H9 (cell line): ENCODE measurements at regions not wholly inside any gene's neighbourhood (a gene's known extent, or its start where the extent isn't known, plus 50 kb on each side); places are given as distances from the start of the nearest gene placed in this dataset.

Experiments
- DNase-seq: peaks from one replicate; pipeline ENCODE4 v3.0.0-alpha.2; 2017
- H2AFZ ChIP-seq: one replicate; pipeline ENCODE4 v1.6.1; 2013; ENCODE audit warnings: mild to moderate bottlenecking, low read length, control low read depth, moderate library complexity
- H2AK5ac ChIP-seq: 2 replicates; pipeline ENCODE4 v1.6.1; 2013; ENCODE audit warnings: low read length, control low read depth, mixed read lengths; ENCODE audit not compliant: insufficient read length
- H2BK120ac ChIP-seq: one replicate; pipeline ENCODE4 v1.6.1; 2013; ENCODE audit warnings: low read depth, mild to moderate bottlenecking, low read length, control low read depth, inconsistent platforms; ENCODE audit not compliant: poor library complexity, severe bottlenecking
- H2BK12ac ChIP-seq: 2 replicates; pipeline ENCODE4 v1.6.1; 2013; ENCODE audit warnings: low read length, control low read depth, mixed read lengths, low read depth; ENCODE audit not compliant: insufficient read length
- H2BK15ac ChIP-seq: 2 replicates; pipeline ENCODE4 v1.6.1; 2013; ENCODE audit warnings: low read depth, low read length, control low read depth
- H2BK20ac ChIP-seq: one replicate; pipeline ENCODE4 v1.6.1; 2013; ENCODE audit warnings: low read depth, mild to moderate bottlenecking, low read length, control low read depth, inconsistent platforms; ENCODE audit not compliant: poor library complexity, severe bottlenecking
- H2BK5ac ChIP-seq: 2 replicates; pipeline ENCODE4 v1.6.1; 2013; ENCODE audit warnings: low read length, control low read depth, mixed read lengths; ENCODE audit not compliant: insufficient read length
- H3K14ac ChIP-seq: 2 replicates; pipeline ENCODE4 v1.6.1; 2013; ENCODE audit warnings: low read length, control low read depth; ENCODE audit not compliant: insufficient read depth
- H3K18ac ChIP-seq: 2 replicates; pipeline ENCODE4 v1.6.1; 2013; ENCODE audit warnings: low read depth, mild to moderate bottlenecking, mixed read lengths, low read length, control low read depth; ENCODE audit not compliant: insufficient read length
- H3K23ac ChIP-seq: 2 replicates; pipeline ENCODE4 v1.6.1; 2013; ENCODE audit warnings: low read length, control low read depth, mixed read lengths, low read depth; ENCODE audit not compliant: insufficient read length
- H3K23me2 ChIP-seq: 2 replicates; pipeline ENCODE4 v1.6.1; 2013; ENCODE audit warnings: low read depth, mild to moderate bottlenecking, mixed read lengths, low read length, control low read depth; ENCODE audit not compliant: insufficient read length, poor library complexity, severe bottlenecking
- H3K27ac ChIP-seq: 2 replicates; pipeline ENCODE4 v1.5.1; 2013; ENCODE audit warnings: low read length, control low read depth, mixed read lengths, low read depth; ENCODE audit not compliant: insufficient read length
- H3K27me3 ChIP-seq: 2 replicates; pipeline ENCODE4 v1.6.1; 2013; ENCODE audit warnings: low read length, control low read depth, inconsistent platforms; ENCODE audit not compliant: insufficient read depth
- H3K4ac ChIP-seq: 2 replicates; pipeline ENCODE4 v1.6.1; 2013; ENCODE audit warnings: low read depth, mild to moderate bottlenecking, control low read depth, inconsistent platforms, low read length, moderate library complexity
- H3K4me1 ChIP-seq: 2 replicates; pipeline ENCODE4 v1.6.1; 2013; ENCODE audit warnings: low read length, control low read depth, inconsistent platforms; ENCODE audit not compliant: insufficient read depth
- H3K4me2 ChIP-seq: 2 replicates; pipeline ENCODE4 v1.6.1; 2013; ENCODE audit warnings: low read length, control low read depth, mixed read lengths; ENCODE audit not compliant: insufficient read length, insufficient read depth
- H3K56ac ChIP-seq: 2 replicates; pipeline ENCODE4 v1.6.1; 2013; ENCODE audit warnings: low read depth, mild to moderate bottlenecking, mixed read lengths, low read length, control low read depth; ENCODE audit not compliant: insufficient read length
- H3K79me1 ChIP-seq: 2 replicates; pipeline ENCODE4 v1.6.1; 2013; ENCODE audit warnings: low read depth, mild to moderate bottlenecking, moderate library complexity, low read length, control low read depth, inconsistent platforms; ENCODE audit not compliant: insufficient read depth, poor library complexity, severe bottlenecking
- H3K79me2 ChIP-seq: 2 replicates; pipeline ENCODE4 v1.6.1; 2013; ENCODE audit warnings: low read length, control low read depth, inconsistent platforms; ENCODE audit not compliant: insufficient read depth
- H3K9ac ChIP-seq: 2 replicates; pipeline ENCODE4 v1.6.1; 2013; ENCODE audit warnings: low read length, control low read depth, mixed read lengths; ENCODE audit not compliant: insufficient read length; ENCODE audit errors: extremely low read depth
- H3K9me3 ChIP-seq: one replicate; pipeline ENCODE4 v1.6.1; 2013; ENCODE audit warnings: low read depth, low read length, inconsistent platforms; ENCODE audit not compliant: control insufficient read depth
- H3T11ph ChIP-seq: one replicate; pipeline ENCODE4 v1.6.1; 2013; ENCODE audit warnings: mild to moderate bottlenecking, low read length, control low read depth, inconsistent platforms
- H4K20me1 ChIP-seq: one replicate; pipeline ENCODE4 v1.6.1; 2013; ENCODE audit not compliant: control insufficient read depth, insufficient read length, insufficient read depth
- H4K5ac ChIP-seq: 2 replicates; pipeline ENCODE4 v1.6.1; 2013; ENCODE audit warnings: low read depth, mild to moderate bottlenecking, mixed read lengths, low read length, control low read depth; ENCODE audit not compliant: insufficient read length
- H4K8ac ChIP-seq: replicated peaks from 2 replicates; pipeline ENCODE4 v1.6.1; 2013; ENCODE audit warnings: low read length, control low read depth, mixed read lengths, low read depth; ENCODE audit not compliant: insufficient read length
- H4K91ac ChIP-seq: 2 replicates; pipeline ENCODE4 v1.6.1; 2013; ENCODE audit warnings: low read depth, mild to moderate bottlenecking, moderate library complexity, mixed read lengths, low read length, control low read depth; ENCODE audit not compliant: insufficient read length
- H3K27ac Mint-ChIP-seq, 3 experiments: 2 replicates in 2 of 3; 3 replicates in 1 of 3; pipeline ENCODE4 v1.8.0; 2020 to 2021; ENCODE audit warnings: mixed read lengths in 3 of 3, mild to moderate bottlenecking in 1 of 3, moderate library complexity in 1 of 3
- H3K27me3 Mint-ChIP-seq: 2 replicates; pipeline ENCODE4 v1.8.0; 2021; ENCODE audit warnings: low read depth, mild to moderate bottlenecking, moderate library complexity, mixed read lengths
- H3K36me3 Mint-ChIP-seq, 3 experiments: 2 replicates in 2 of 3; 3 replicates in 1 of 3; pipeline ENCODE4 v1.8.0; 2020 to 2021; ENCODE audit warnings: low read depth in 3 of 3, mixed read lengths in 3 of 3; ENCODE audit not compliant: insufficient read depth in 1 of 3
- H3K4me1 Mint-ChIP-seq, 2 experiments: 2 replicates each; pipeline ENCODE4 v1.8.0; 2020; ENCODE audit warnings: mixed read lengths in 2 of 2
- H3K4me3 Mint-ChIP-seq, 2 experiments: 2 replicates in 1 of 2; 3 replicates in 1 of 2; pipeline ENCODE4 v1.8.0; 2020 to 2021; ENCODE audit warnings: mild to moderate bottlenecking in 2 of 2, mixed read lengths in 2 of 2, moderate library complexity in 1 of 2
- H3K9me3 Mint-ChIP-seq, 2 experiments: 2 replicates in 1 of 2; 3 replicates in 1 of 2; pipeline ENCODE4 v1.8.0; 2020; ENCODE audit warnings: mild to moderate bottlenecking in 2 of 2, mixed read lengths in 2 of 2, moderate library complexity in 1 of 2
- CTCF ChIP-seq: fragments of 200-600 bp; sonication (generic); conservative IDR thresholded peaks from 3 replicates; pipeline ENCODE4 v1.8.0; 2021; ENCODE audit warnings: antibody characterized with exemption, mild to moderate bottlenecking

- Histone ChIP-seq H4K91ac (no peak overlapping the region), H2BK15ac (no peak overlapping the region), H3K79me1 (no peaks in the 10 kb centered on the region), H2BK5ac (no peak overlapping the region), H2AFZ (no peak overlapping the region), H2AK5ac (no peak overlapping the region), H3K79me2 (no peaks in the 10 kb centered on the region), H3K23me2 (no peaks in the 10 kb centered on the region), H3K4ac (no peak overlapping the region), H3K4me1 (peaks cover 2% of the 10 kb centered on the region; the same call in 1 of the 2 replicates), H3K56ac (no peak overlapping the region), H3T11ph (no peak overlapping the region), H3K27ac (no peak overlapping the region), H3K18ac (no peak overlapping the region), H3K14ac (no peak overlapping the region), H3K27me3 (no peaks in the 10 kb centered on the region), H2BK120ac (no peak overlapping the region), H4K8ac (no peak overlapping the region), H3K9ac (no peak overlapping the region), H3K9me3 (no peaks in the 10 kb centered on the region), H4K5ac (no peak overlapping the region), H3K4me2 (no peak overlapping the region), H3K23ac (no peak overlapping the region), H4K20me1 (no peaks in the 10 kb centered on the region), H2BK12ac (no peak overlapping the region), H2BK20ac (no peak overlapping the region)
- Mint-ChIP-seq H3K27ac (no peak overlapping the region; a peak in 1 of 7 replicates), H3K4me3 (no peak overlapping the region), H3K4me1 (peaks cover 28 to 32% of the 10 kb centered on the region in 2 experiments), H3K36me3 (no peaks in the 10 kb centered on the region; a peak in 3 of 7 replicates), H3K27me3 (peaks cover 5% of the 10 kb centered on the region), H3K9me3 (0 out of 5 replicates have a peak, but pooled peaks cover 0 to 3% of the 10 kb centered on the region in 2 experiments)
- DNase-seq, result no peak
- TF ChIP-seq CTCF, result no peak
These were observed 154.0 kb upstream of the SSTR1 start for GRCh38 chr14:38053666-38054065.
